ENCODE measurements at regions not wholly inside any gene's neighbourhood (a gene's known extent, or its start where the extent isn't known, plus 50 kb on each side); places are given as distances from the start of the nearest gene placed in this dataset.
"Not testable (repeated sequence)": the region's sequence is repeated elsewhere in the genome, so short reads cannot be mapped to it uniquely, and the experiment has no call there.

DNA sequence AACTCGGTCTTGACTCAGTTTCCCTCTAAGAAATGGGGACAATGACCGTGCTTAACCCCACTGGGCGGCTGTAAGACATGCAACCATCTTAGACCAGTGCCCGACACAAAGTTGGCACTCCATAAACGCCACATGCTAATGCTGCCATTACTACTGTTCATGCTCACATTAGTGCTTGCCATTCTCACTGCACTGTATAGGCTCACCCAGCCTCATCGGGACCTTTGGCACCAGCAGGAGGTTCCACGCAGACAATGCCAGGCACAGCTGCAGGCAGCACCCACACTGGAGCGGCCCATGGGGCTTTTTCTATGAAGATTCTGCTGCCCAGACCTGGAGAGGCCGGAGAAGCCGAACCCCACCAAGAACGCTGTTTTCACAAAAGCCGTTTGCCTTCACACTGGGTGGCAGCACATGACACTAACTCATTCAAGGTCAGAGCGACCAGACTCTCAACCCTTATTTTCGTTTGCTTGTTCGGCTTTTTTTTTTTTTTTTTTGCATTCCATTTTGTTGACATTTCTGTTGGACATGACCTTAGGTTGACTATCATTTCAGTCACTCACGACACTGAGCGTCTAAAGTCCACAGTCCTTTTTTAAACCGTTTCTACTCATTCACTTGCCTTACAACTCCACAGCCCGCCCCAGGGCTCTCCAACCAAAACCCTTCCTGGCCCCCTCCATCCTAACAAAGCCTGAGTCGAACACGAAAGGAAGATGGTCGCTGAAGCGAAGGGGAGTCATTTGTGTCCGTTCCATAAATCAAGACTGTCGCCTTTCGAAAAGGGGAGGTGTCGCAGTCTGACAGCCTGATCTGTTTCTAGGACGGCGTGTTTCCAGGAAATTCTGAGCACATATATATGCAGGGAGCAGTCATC, 124.4 kb upstream of the RNF32 start:
- H3K9me3 ChIP-seq: no peaks in the 10 kb centered on the region
- no peak for DNase-seq (ENCODE audit: low spot score in 2 of 2)
- H3K27me3 ChIP-seq (ENCODE audit: low read depth): no peaks in the 10 kb centered on the region
- H3K36me3 ChIP-seq (replicated peaks): no peaks in the 10 kb centered on the region
- in situ Hi-C loops (cut with MboI; ENCODE audit: low sequenced_read_pairs): no loop called here
- no peaks in the 10 kb centered on the region for H3K4me1 ChIP-seq
- no peak overlapping the region for H3K4me3 ChIP-seq

DNA sequence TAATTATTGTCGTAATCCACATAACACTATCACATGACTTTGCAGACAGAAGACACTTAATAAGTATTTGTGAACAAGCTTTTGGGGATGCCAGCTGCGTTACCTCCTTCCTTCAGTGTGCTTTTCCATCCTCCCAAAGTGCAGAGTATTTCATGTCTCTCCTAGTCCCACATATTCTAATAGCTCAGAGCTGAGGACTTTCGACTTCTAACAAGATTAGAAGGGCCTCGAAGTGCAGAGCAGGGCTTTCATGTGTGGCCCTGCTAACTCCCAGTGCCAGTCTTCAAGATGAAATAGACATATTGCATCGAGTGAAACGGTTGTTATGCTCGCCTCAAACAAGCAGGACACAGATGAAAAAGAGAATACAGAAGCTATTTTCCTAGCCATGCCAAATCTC, 125.7 kb upstream of the RNF32 start:
- H3K4me1 ChIP-seq: no peaks in the 10 kb centered on the region
- in situ Hi-C loops (cut with MboI; ENCODE audit: low sequenced_read_pairs): no loop called here
- no peaks in the 10 kb centered on the region for H3K27me3 ChIP-seq (ENCODE audit: low read depth)
- no peak overlapping the region for H3K4me3 ChIP-seq
- no peaks in the 10 kb centered on the region for H3K9me3 ChIP-seq
- DNase-seq (ENCODE audit: low spot score in 2 of 2): no peak
- no peaks in the 10 kb centered on the region for H3K36me3 ChIP-seq (replicated peaks)

DNA sequence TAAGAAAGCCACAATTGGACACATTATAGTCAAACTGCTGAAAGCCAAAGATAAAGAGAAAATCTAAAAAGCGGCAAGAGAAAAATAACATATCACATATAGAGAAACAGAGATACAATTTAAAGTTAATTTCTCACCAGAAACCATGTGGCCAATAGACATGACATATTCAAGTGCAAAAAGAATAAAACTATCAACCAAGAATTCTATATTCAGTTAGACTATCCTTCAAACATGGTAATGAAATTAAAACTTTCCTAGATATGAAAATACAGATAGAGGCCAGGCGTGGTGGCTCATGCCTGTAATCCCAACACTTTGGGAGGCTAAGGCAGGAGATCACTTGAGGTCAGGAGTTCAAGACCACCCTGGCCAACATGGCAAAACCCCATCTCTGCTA, 129.1 kb upstream of the RNF32 start:
- Histone ChIP-seq H3K36me3 (replicated peaks) (no peaks in the 10 kb centered on the region), H3K9me3 (no peaks in the 10 kb centered on the region), H3K4me1 (no peaks in the 10 kb centered on the region), H3K4me3 (no peak overlapping the region), H3K27me3 (ENCODE audit: low read depth) (no peaks in the 10 kb centered on the region)
- in situ Hi-C loops (cut with MboI; ENCODE audit: low sequenced_read_pairs): no loop called here
- DNase-seq (ENCODE audit: low spot score in 2 of 2): no peak

DNA sequence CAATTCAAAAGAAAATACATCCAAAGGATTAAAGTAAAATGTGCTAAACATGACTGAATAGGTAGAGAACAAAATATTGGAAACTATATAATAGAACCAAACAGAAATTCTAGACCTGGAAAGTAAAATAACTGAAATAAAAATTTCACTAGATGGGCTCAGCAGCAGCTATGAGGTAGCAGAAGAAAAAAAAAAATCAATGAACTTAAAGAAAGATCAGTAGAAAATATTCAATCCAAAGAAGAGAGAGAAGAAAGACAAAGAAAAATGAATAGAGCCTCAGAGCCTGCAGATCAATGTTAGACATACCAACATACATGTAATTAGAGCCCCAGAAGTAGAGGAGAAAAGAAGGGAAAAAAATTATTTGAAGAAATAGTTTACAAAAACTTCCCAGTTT, 129.6 kb upstream of the RNF32 start:
- in situ Hi-C loops (cut with MboI; ENCODE audit: low sequenced_read_pairs): no loop called here
- Histone ChIP-seq H3K4me1 (no peaks in the 10 kb centered on the region), H3K36me3 (replicated peaks) (no peaks in the 10 kb centered on the region), H3K27me3 (ENCODE audit: low read depth) (no peaks in the 10 kb centered on the region), H3K9me3 (no peaks in the 10 kb centered on the region), H3K4me3 (no peak overlapping the region)
- DNase-seq (ENCODE audit: low spot score in 2 of 2): no peak

DNA sequence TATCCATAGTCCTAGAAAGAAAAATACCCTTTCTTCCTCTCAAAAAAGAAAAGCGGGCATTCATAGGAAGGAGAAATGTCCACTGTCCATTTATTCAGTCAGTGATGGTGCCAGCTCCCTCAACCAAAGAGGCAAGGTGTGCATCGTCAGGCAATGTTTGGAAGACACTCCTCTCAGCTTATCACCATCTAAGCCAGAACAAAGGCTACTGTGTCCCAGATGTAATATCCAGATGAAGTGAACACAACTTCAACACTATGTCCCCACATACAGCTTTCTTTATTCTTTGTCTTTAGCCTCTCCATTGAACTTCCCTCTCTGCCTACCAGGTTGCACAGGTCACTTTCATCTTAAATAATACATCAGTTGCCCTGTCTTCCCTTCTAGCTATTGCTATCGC, 131.4 kb upstream of the RNF32 start:
- in situ Hi-C loops (cut with MboI; ENCODE audit: low sequenced_read_pairs): no loop called here
- no peaks in the 10 kb centered on the region for H3K4me1 ChIP-seq
- DNase-seq (ENCODE audit: low spot score in 2 of 2): no peak
- no peaks in the 10 kb centered on the region for H3K9me3 ChIP-seq
- no peaks in the 10 kb centered on the region for H3K36me3 ChIP-seq (replicated peaks)
- no peak overlapping the region for H3K4me3 ChIP-seq
- no peaks in the 10 kb centered on the region for H3K27me3 ChIP-seq (ENCODE audit: low read depth)

DNA sequence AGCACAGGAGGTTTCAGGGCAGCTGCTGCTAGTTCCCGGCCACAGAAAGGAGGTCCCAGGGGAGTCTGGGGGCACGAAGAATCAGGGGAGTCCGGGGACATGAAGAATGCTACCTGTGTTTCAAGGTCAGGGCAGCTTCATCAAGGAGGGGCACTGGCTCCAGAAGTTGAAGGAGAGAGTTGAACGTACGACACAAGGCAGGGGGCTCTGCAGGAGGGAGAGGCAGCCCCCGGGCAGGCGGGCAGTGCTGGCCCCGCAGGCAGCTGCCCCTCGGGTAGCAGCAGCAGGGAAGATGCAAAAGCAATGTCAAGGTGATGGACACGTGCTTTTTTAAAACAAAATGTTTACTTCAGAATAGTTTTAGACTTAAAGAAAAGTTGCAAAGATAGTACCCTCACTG, 134.7 kb upstream of the RNF32 start:
- no peak overlapping the region for H3K4me3 ChIP-seq
- in situ Hi-C loops (cut with MboI; ENCODE audit: low sequenced_read_pairs): no loop called here
- no peaks in the 10 kb centered on the region for H3K4me1 ChIP-seq
- no peaks in the 10 kb centered on the region for H3K27me3 ChIP-seq (ENCODE audit: low read depth)
- no peak for DNase-seq (ENCODE audit: low spot score in 2 of 2)
- H3K9me3 ChIP-seq: no peaks in the 10 kb centered on the region
- H3K36me3 ChIP-seq (replicated peaks): no peaks in the 10 kb centered on the region

DNA sequence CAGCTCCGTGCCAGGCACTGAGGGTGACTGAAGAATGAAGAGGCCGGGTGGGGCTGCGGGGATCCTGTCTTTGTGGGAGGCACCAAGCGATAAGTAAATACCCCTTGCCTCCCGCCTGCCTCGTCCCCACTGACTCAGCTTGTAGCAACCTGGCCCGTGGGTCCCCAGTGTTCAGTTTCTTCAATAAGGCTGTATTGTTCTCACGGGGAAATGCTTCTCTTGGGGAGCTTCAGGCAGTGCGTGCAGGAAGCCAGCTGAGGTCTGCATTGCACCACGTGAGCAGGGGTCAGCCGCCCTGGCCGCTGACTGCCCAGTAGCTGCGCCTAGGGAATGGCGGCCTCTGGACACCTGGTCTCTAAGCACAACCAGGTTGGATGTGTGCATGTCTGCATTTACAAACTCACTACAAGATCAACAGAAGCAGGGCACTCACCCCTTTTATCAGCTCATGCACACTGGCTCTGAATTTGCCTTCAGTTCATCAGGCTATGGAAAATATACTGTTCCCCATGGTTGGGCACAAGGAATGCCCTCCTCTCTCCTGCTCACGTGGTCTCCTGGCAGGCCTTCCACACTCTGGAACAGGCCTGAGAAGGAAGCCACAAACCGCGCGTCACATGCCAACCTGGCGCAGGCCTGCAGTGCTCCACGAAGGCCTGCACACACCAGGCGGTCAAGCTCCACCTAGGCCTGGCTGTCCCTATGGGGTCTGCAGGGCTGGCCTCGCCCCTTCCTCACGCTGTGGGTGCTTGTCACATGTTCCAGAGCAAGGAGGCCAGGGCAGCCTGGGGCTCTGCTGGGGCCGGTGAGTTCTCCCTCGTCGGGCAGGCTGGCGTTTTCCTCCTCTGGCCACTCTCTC, 135.7 kb upstream of the RNF32 start:
- Histone ChIP-seq H3K4me3 (no peak overlapping the region), H3K36me3 (replicated peaks) (no peaks in the 10 kb centered on the region), H3K27me3 (ENCODE audit: low read depth) (no peaks in the 10 kb centered on the region), H3K9me3 (no peaks in the 10 kb centered on the region), H3K4me1 (no peaks in the 10 kb centered on the region)
- DNase-seq (ENCODE audit: low spot score in 2 of 2): no peak
- in situ Hi-C loops (cut with MboI; ENCODE audit: low sequenced_read_pairs): no loop called here

DNA sequence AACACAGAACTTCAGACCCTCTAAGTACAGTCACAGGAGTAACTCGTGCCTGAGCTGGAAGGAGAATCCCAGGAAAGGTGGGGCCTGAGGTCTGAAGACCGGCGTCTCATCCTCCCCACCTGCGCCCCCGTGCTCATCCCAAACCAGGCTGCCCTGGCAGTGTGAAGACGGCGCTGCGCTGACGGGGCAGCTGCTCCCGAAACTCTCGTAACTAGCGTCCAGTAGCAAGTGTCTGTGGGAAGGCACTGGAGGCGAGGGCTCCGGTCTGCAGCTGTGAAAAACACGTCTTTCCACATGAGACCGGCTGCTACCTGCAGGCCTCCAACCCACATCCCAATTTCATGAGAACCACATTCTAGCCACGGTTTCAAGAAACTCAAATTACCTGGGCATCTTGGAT, 136.6 kb upstream of the RNF32 start:
- no peaks in the 10 kb centered on the region for H3K4me1 ChIP-seq
- no peaks in the 10 kb centered on the region for H3K27me3 ChIP-seq (ENCODE audit: low read depth)
- in situ Hi-C loops (cut with MboI; ENCODE audit: low sequenced_read_pairs): no loop called here
- H3K4me3 ChIP-seq: no peak overlapping the region
- no peak for DNase-seq (ENCODE audit: low spot score in 2 of 2)
- no peaks in the 10 kb centered on the region for H3K36me3 ChIP-seq (replicated peaks)
- no peaks in the 10 kb centered on the region for H3K9me3 ChIP-seq

DNA sequence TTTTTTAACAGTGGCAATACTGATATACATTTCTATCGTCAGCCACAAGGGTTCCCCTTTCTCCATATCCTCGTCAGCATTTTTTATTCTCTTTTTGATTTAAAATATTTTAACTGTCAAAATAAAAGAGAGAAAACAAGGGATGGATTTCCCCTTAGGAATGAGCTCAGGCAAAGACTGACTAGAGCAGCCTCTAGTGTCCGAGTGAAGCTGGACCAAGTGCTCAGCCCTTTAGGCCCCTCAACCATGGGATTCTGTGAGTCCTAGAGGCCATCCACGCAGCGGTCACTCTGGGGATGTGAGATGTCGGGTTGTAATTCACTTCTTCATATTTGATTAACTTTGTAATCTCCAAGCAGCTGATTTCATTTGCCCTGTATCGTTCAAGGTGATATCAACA, 137.4 kb upstream of the RNF32 start:
- Histone ChIP-seq H3K4me3 (no peak overlapping the region), H3K36me3 (replicated peaks) (no peaks in the 10 kb centered on the region), H3K4me1 (no peaks in the 10 kb centered on the region), H3K27me3 (ENCODE audit: low read depth) (no peaks in the 10 kb centered on the region), H3K9me3 (no peaks in the 10 kb centered on the region)
- no peak for DNase-seq (ENCODE audit: low spot score in 2 of 2)
- in situ Hi-C loops (cut with MboI; ENCODE audit: low sequenced_read_pairs): no loop called here

DNA sequence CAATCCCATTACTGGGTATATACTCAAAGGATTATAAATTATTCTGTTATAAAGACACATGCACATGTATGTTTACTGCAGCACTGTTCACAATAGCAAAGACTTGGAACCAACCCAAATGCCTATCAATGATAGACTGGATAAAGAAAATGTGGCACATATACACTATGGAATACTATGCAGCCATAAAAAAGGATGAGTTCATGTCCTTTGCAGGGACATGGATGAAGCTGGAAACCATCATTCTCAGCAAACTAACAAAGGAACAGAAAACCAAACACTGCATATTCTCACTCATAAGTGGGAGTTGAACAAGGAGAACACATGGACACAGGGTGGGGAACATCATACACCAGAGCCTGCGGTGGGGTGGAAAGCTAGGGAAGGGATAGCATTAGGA, 138.8 kb upstream of the RNF32 start:
- H3K36me3 ChIP-seq (replicated peaks); H3K9me3 ChIP-seq; H3K27me3 ChIP-seq (ENCODE audit: low read depth); H3K4me1 ChIP-seq; in situ Hi-C loops (cut with MboI; ENCODE audit: low sequenced_read_pairs); H3K4me3 ChIP-seq; DNase-seq (ENCODE audit: low spot score in 2 of 2): not testable (repeated sequence)

DNA sequence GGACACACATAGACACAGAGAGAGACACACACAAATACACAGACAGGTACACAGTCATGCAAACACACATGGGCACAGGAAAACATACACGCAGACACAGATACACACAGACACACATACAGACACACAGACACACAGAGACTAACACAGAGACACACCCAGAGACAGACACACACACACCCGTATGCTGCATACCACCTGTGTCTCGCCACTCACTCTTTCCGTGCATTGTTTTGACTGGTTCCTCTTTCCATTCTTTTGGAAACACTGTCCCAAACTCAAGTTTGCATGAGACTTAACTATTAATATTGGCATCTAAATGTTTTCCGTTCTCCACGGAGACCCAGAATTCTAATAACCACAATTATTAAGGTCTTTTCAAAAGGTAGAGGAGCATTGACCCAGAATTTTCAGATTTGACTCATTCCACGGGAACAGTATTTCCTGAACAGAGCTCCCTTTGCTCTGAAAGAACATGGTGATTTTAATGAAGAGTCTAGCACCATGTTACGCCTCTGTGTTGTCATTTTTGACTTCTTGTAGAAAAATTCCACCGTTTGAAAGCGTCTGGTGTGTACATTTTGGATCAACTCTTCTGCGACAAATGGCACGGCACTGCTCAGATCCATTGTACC, 141.2 kb upstream of the RNF32 start:
- no peaks in the 10 kb centered on the region for H3K27me3 ChIP-seq (ENCODE audit: low read depth)
- no peak overlapping the region for H3K4me3 ChIP-seq
- H3K4me1 ChIP-seq: no peaks in the 10 kb centered on the region
- in situ Hi-C loops (cut with MboI; ENCODE audit: low sequenced_read_pairs): no loop called here
- no peak for DNase-seq (ENCODE audit: low spot score in 2 of 2)
- H3K9me3 ChIP-seq: no peaks in the 10 kb centered on the region
- H3K36me3 ChIP-seq (replicated peaks): no peaks in the 10 kb centered on the region

DNA sequence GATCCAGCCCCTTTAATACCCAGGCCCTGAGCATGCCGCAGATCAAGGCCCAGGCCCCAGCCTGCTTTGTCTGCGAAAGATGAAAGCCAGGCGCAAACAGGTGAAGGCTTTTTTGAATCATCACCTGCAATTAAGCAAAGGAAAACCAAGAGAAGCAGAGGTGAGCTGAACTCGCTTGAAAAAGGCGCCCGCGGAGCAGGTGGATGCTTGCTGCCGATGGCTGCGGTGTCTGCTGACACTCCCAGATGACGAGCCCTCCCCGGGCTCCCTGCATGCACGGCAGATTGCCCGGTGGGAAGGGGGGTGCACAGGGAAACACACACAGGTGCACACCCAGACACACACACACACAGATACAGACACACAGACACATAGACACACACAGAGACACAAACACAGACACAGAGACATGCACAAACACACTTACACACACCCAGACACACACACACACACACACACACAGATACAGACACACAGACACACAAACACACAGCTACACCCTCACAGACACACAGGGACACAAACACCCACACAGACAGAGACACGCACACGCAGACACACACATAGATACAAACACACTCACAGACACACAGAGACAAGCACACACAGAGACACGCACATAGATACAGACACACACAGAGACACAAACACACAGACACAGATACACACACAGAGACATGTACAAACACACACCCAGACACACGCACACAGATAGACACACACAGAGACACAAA, 142.6 kb upstream of the RNF32 start:
- Histone ChIP-seq H3K4me1 (no peaks in the 10 kb centered on the region), H3K4me3 (no peak overlapping the region), H3K27me3 (ENCODE audit: low read depth) (no peaks in the 10 kb centered on the region), H3K36me3 (replicated peaks) (no peaks in the 10 kb centered on the region), H3K9me3 (no peaks in the 10 kb centered on the region)
- no peak for DNase-seq (ENCODE audit: low spot score in 2 of 2)
- in situ Hi-C loops (cut with MboI; ENCODE audit: low sequenced_read_pairs): no loop called here

DNA sequence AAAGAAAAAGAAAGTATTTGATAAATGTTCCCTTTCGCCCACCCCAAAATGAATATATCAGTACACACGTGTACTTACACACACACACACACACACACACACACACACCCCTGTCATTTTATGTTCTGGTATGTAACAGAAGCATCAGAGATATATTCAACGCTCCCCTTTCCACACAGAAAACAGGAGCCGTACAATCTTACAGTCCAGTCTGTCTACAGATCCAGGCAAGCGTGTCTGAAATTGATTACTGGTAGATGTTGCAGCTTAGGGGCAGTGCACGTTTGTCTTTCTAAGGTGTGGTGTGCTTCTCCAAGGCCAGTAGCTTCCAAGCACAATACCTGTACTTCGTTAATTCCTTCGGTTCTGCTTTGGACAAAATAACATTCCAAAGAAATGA, 143.7 kb upstream of the RNF32 start:
- in situ Hi-C loops (cut with MboI; ENCODE audit: low sequenced_read_pairs): no loop called here
- no peak overlapping the region for H3K4me3 ChIP-seq
- DNase-seq (ENCODE audit: low spot score in 2 of 2): no peak
- no peaks in the 10 kb centered on the region for H3K36me3 ChIP-seq (replicated peaks)
- no peaks in the 10 kb centered on the region for H3K4me1 ChIP-seq
- H3K9me3 ChIP-seq: no peaks in the 10 kb centered on the region
- no peaks in the 10 kb centered on the region for H3K27me3 ChIP-seq (ENCODE audit: low read depth)

All from HAP-1 (cell line).